ENCODE measurements at regions not wholly inside any gene's neighbourhood (a gene's known extent, or its start where the extent isn't known, plus 50 kb on each side); places are given as distances from the start of the nearest gene placed in this dataset.

DNA sequence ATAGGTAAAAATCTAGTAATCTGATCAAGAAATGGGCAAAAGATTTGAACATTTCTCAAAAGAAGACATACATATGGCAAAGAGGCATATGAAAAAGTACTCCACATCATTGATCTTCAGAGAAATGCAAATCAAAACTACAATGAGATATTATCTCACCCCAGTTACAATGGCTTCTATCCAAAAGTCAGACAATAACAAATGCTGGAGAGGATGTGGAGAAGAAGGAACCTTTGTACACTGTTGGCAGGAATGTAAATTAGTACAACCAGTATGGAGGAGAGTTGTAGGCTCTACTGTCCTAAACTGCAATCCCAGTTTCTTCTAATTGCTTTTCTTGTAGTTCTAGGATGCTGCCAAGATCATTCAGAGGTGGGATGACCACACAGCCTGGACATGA is 193.5 kb upstream of the RFX3 start:
- no peak overlapping the region for H3K4me2 ChIP-seq
- H3K9me2 ChIP-seq: no peaks in the 10 kb centered on the region
- no peaks in the 10 kb centered on the region for H3K36me3 ChIP-seq (replicated peaks in 1 of 2; ENCODE audit: control insufficient read depth in 1 of 2, insufficient read depth in 2 of 2, low read length in 1 of 2)
- H2AFZ ChIP-seq (ENCODE audit: low read depth): no peak overlapping the region
- no peak overlapping the region for H3K9ac ChIP-seq
- no peak overlapping the region for H3K4me3 ChIP-seq (ENCODE audit: low read depth in 2 of 2, low read length in 1 of 2)
- ChIA-PET CTCF (interaction anchor here (1.4 kb wide), 1 partner anchor 251 kb away, joined by 3 read pairs; no protein-coding TSS in a partner anchor), POLR2A (no interaction called here)
- no peaks in the 10 kb centered on the region for H3K27me3 ChIP-seq (ENCODE audit: insufficient read depth)
- no peak overlapping the region for H3K27ac ChIP-seq (ENCODE audit: low read depth in 2 of 2, low read length in 1 of 2)
- no peaks in the 10 kb centered on the region for H4K20me1 ChIP-seq (ENCODE audit: insufficient read depth)
- no peaks in the 10 kb centered on the region for H3K4me1 ChIP-seq (ENCODE audit: control insufficient read depth in 1 of 2, insufficient read depth in 2 of 2, low read depth in 1 of 2, low read length in 1 of 2)
- TF ChIP-seq RXRA (IDR thresholded peaks at IDR 0.05; ENCODE audit: borderline replicate concordance, low read depth): no peak
- no peak for TF ChIP-seq RCOR1 (IDR thresholded peaks at IDR 0.05; ENCODE audit: low read length)
- no peak for TF ChIP-seq GATA2 (CRISPR knock-in tag; IDR thresholded peaks at IDR 0.05)
- TF ChIP-seq TEAD4 (IDR thresholded peaks at IDR 0.05; ENCODE audit: borderline replicate concordance, insufficient read depth): no peak
- no peak for TF ChIP-seq YY1 (IDR thresholded peaks at IDR 0.05; ENCODE audit: low read depth)
- TF ChIP-seq, protein P1, sequence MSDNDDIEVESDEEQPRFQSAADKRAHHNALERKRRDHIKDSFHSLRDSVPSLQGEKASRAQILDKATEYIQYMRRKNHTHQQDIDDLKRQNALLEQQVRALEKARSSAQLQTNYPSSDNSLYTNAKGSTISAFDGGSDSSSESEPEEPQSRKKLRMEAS (IDR thresholded peaks at IDR 0.05; ENCODE audit: low read depth): no peak
- TF ChIP-seq FOSL2 (IDR thresholded peaks at IDR 0.05; ENCODE audit: borderline replicate concordance, low read depth): no peak
- TF ChIP-seq, protein P2, sequence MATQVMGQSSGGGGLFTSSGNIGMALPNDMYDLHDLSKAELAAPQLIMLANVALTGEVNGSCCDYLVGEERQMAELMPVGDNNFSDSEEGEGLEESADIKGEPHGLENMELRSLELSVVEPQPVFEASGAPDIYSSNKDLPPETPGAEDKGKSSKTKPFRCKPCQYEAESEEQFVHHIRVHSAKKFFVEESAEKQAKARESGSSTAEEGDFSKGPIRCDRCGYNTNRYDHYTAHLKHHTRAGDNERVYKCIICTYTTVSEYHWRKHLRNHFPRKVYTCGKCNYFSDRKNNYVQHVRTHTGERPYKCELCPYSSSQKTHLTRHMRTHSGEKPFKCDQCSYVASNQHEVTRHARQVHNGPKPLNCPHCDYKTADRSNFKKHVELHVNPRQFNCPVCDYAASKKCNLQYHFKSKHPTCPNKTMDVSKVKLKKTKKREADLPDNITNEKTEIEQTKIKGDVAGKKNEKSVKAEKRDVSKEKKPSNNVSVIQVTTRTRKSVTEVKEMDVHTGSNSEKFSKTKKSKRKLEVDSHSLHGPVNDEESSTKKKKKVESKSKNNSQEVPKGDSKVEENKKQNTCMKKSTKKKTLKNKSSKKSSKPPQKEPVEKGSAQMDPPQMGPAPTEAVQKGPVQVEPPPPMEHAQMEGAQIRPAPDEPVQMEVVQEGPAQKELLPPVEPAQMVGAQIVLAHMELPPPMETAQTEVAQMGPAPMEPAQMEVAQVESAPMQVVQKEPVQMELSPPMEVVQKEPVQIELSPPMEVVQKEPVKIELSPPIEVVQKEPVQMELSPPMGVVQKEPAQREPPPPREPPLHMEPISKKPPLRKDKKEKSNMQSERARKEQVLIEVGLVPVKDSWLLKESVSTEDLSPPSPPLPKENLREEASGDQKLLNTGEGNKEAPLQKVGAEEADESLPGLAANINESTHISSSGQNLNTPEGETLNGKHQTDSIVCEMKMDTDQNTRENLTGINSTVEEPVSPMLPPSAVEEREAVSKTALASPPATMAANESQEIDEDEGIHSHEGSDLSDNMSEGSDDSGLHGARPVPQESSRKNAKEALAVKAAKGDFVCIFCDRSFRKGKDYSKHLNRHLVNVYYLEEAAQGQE (IDR thresholded peaks at IDR 0.05; ENCODE audit: low read depth, low read length): no peak
- no peak for TF ChIP-seq RAD21 (IDR thresholded peaks at IDR 0.05; ENCODE audit: low read length)
- TF ChIP-seq GABPA (IDR thresholded peaks at IDR 0.05; ENCODE audit: low read depth): no peak
- no peak for TF ChIP-seq EP300 (IDR thresholded peaks at IDR 0.05; ENCODE audit: borderline replicate concordance in 1 of 2, low read depth in 1 of 2, low read length in 1 of 2)
- TF ChIP-seq NRF1 (IDR thresholded peaks at IDR 0.05; ENCODE audit: low read depth, low read length): no peak
- no peak for TF ChIP-seq NFIC (IDR thresholded peaks at IDR 0.05; ENCODE audit: borderline replicate concordance)
- TF ChIP-seq SMC3 (IDR thresholded peaks at IDR 0.05; ENCODE audit: low read depth, low read length): no peak
- TF ChIP-seq, protein P3, sequence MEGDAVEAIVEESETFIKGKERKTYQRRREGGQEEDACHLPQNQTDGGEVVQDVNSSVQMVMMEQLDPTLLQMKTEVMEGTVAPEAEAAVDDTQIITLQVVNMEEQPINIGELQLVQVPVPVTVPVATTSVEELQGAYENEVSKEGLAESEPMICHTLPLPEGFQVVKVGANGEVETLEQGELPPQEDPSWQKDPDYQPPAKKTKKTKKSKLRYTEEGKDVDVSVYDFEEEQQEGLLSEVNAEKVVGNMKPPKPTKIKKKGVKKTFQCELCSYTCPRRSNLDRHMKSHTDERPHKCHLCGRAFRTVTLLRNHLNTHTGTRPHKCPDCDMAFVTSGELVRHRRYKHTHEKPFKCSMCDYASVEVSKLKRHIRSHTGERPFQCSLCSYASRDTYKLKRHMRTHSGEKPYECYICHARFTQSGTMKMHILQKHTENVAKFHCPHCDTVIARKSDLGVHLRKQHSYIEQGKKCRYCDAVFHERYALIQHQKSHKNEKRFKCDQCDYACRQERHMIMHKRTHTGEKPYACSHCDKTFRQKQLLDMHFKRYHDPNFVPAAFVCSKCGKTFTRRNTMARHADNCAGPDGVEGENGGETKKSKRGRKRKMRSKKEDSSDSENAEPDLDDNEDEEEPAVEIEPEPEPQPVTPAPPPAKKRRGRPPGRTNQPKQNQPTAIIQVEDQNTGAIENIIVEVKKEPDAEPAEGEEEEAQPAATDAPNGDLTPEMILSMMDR (IDR thresholded peaks at IDR 0.05): no peak
- TF ChIP-seq, protein P4, sequence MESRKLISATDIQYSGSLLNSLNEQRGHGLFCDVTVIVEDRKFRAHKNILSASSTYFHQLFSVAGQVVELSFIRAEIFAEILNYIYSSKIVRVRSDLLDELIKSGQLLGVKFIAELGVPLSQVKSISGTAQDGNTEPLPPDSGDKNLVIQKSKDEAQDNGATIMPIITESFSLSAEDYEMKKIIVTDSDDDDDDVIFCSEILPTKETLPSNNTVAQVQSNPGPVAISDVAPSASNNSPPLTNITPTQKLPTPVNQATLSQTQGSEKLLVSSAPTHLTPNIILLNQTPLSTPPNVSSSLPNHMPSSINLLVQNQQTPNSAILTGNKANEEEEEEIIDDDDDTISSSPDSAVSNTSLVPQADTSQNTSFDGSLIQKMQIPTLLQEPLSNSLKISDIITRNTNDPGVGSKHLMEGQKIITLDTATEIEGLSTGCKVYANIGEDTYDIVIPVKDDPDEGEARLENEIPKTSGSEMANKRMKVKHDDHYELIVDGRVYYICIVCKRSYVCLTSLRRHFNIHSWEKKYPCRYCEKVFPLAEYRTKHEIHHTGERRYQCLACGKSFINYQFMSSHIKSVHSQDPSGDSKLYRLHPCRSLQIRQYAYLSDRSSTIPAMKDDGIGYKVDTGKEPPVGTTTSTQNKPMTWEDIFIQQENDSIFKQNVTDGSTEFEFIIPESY (IDR thresholded peaks at IDR 0.05; ENCODE audit: borderline replicate concordance, low read depth): no peak
- no peak for TF ChIP-seq ELF1 (IDR thresholded peaks at IDR 0.05)
- TF ChIP-seq FOXM1 (IDR thresholded peaks at IDR 0.05; ENCODE audit: low read depth): no peak
- no peak for DNase-seq
- no peaks in the 10 kb centered on the region for H3K9me3 ChIP-seq
- no peaks in the 10 kb centered on the region for H3F3A ChIP-seq (replicated peaks; ENCODE audit: insufficient read depth)
- H3K79me2 ChIP-seq (ENCODE audit: insufficient read depth): no peaks in the 10 kb centered on the region

Measured in SK-N-SH (cell line).